ENCODE measurements at regions not wholly inside any gene's neighbourhood (a gene's known extent, or its start where the extent isn't known, plus 50 kb on each side); places are given as distances from the start of the nearest gene placed in this dataset.

GRCh38 chr18:22486667-22487066 is 69.0 kb upstream of the CTAGE1 start:
- no peaks in the 10 kb centered on the region for H3K27me3 ChIP-seq
- peaks cover 0 to 20% (median 2%) of the 10 kb centered on the region in 4 donors for H3K4me1 ChIP-seq
- WGBS: 63% methylated on average over 1 of the region's 1 CpG
- no peak overlapping the region for H3K4me3 ChIP-seq
- H3K9me3 ChIP-seq: no peaks in the 10 kb centered on the region
- DNase-seq (ENCODE audit: extremely low spot score): no peak
- TF ChIP-seq POLR2AphosphoS5 (IDR thresholded peaks at IDR 0.05): no peak
- TF ChIP-seq EP300 (IDR thresholded peaks at IDR 0.05): no peak
- TF ChIP-seq CTCF (IDR thresholded peaks at IDR 0.05): no peak
- no peak for TF ChIP-seq POLR2A (IDR thresholded peaks at IDR 0.05; ENCODE audit: low read depth)
- no peak overlapping the region for H3K27ac ChIP-seq (replicated peaks in 1 of 4)
- intact Hi-C loops (cut with DNase I): loop anchor here (5.0 kb wide), 2 partner anchors 49 to 51 kb away; no protein-coding TSS in a partner anchor
- no peaks in the 10 kb centered on the region for H3K36me3 ChIP-seq

GRCh38 chr18:22488554-22488953 is 70.8 kb upstream of the CTAGE1 start:
- intact Hi-C loops (cut with DNase I): loop anchor here (5.0 kb wide), 2 partner anchors 49 to 51 kb away; no protein-coding TSS in a partner anchor
- Histone ChIP-seq H3K36me3 (no peaks in the 10 kb centered on the region), H3K4me3 (no peak overlapping the region), H3K27me3 (no peaks in the 10 kb centered on the region), H3K9me3 (no peaks in the 10 kb centered on the region), H3K4me1 (peaks cover 0 to 22% (median 3%) of the 10 kb centered on the region in 4 donors), H3K27ac (replicated peaks in 1 of 4) (no peak overlapping the region)
- 71% methylated on average over 5 of the region's 5 CpGs for WGBS
- TF ChIP-seq POLR2AphosphoS5 (IDR thresholded peaks at IDR 0.05): peak in 1 of 2 donors; percentile 20
- TF ChIP-seq POLR2A (IDR thresholded peaks at IDR 0.05; ENCODE audit: low read depth): no peak
- DNase-seq (ENCODE audit: extremely low spot score): no peak

DNA sequence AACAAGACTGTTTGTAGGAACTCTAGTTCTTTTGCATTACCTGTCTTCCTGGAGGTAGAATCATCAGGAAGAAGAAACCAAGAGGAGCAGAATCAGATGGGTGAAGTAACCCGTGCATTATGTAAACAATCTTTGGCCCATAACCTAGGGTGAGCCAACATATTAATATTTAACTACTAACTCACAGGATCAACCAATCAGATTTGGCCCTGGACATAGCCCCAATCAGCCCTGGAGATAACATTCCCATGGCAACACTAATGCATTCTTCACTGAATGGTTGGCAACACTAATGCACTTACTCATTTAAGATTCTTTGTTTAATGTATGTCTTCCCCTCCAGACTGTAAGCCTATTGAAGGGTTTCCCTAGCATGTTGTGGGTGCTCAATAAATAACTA is 72.0 kb upstream of the CTAGE1 start:
- no peaks in the 10 kb centered on the region for H3K27me3 ChIP-seq
- DNase-seq (ENCODE audit: extremely low spot score): no peak
- intact Hi-C loops (cut with DNase I): loop anchor here (5.0 kb wide), 2 partner anchors 48 to 52 kb away; no protein-coding TSS in a partner anchor
- peaks cover 0 to 32% (median 7%) of the 10 kb centered on the region in 4 donors for H3K4me1 ChIP-seq
- no peak overlapping the region for H3K4me3 ChIP-seq
- no peak overlapping the region for H3K27ac ChIP-seq (replicated peaks in 1 of 4)
- 53% methylated on average over 1 of the region's 1 CpG for WGBS
- H3K36me3 ChIP-seq: no peaks in the 10 kb centered on the region
- TF ChIP-seq POLR2A (IDR thresholded peaks at IDR 0.05; ENCODE audit: low read depth) (no peak), EP300 (IDR thresholded peaks at IDR 0.05) (no peak), POLR2AphosphoS5 (IDR thresholded peaks at IDR 0.05) (no peak), CTCF (IDR thresholded peaks at IDR 0.05) (no peak)
- no peaks in the 10 kb centered on the region for H3K9me3 ChIP-seq

DNA sequence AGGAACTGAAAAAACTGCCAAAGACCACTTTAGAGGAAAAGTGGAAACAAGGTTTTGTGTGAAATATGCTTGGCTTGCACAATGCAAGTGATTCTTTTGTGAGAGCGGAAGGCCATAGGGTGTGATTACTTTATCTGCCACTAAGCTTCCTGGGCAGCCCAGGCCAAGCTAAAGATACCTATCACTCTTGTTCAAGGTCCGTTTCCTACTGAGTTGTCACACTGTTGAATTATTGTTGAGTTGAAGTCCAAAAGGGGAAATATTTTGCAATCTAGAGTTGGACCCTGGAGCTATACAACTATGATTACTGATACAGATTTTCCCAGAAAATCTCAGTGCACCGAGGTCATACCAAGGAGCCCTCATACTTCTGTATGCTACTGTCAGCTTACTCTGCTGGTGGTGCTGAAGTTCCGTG is 72.7 kb upstream of the CTAGE1 start:
- TF ChIP-seq CTCF (IDR thresholded peaks at IDR 0.05) (no peak), POLR2A (IDR thresholded peaks at IDR 0.05; ENCODE audit: low read depth) (no peak), EP300 (IDR thresholded peaks at IDR 0.05) (no peak), POLR2AphosphoS5 (IDR thresholded peaks at IDR 0.05) (no peak)
- Histone ChIP-seq H3K9me3 (no peaks in the 10 kb centered on the region), H3K4me1 (peaks cover 0 to 36% (median 12%) of the 10 kb centered on the region in 4 donors), H3K4me3 (no peak overlapping the region), H3K27me3 (no peaks in the 10 kb centered on the region), H3K27ac (replicated peaks in 1 of 4) (no peak overlapping the region), H3K36me3 (no peaks in the 10 kb centered on the region)
- WGBS: 81% methylated on average over 4 of the region's 4 CpGs
- intact Hi-C loops (cut with DNase I): no loop called here
- DNase-seq (ENCODE audit: extremely low spot score): no peak

- Histone ChIP-seq H3K27ac (replicated peaks in 1 of 4) (no peak overlapping the region), H3K27me3 (no peaks in the 10 kb centered on the region), H3K4me3 (no peak overlapping the region), H3K4me1 (peaks cover 0 to 25% (median 10%) of the 10 kb centered on the region in 4 donors), H3K9me3 (peaks cover 0 to 3% (median 0%) of the 10 kb centered on the region in 4 donors), H3K36me3 (no peaks in the 10 kb centered on the region)
- TF ChIP-seq POLR2AphosphoS5 (IDR thresholded peaks at IDR 0.05) (no peak), CTCF (IDR thresholded peaks at IDR 0.05) (no peak), POLR2A (IDR thresholded peaks at IDR 0.05; ENCODE audit: low read depth) (no peak), EP300 (IDR thresholded peaks at IDR 0.05) (no peak)
- intact Hi-C loops (cut with DNase I): no loop called here
- no peak for DNase-seq (ENCODE audit: extremely low spot score)
Measured at GRCh38 chr18:22493255-22493654, 75.5 kb upstream of the CTAGE1 start.
